ENCODE measurements at regions not wholly inside any gene's neighbourhood (a gene's known extent, or its start where the extent isn't known, plus 50 kb on each side); places are given as distances from the start of the nearest gene placed in this dataset.

DNA sequence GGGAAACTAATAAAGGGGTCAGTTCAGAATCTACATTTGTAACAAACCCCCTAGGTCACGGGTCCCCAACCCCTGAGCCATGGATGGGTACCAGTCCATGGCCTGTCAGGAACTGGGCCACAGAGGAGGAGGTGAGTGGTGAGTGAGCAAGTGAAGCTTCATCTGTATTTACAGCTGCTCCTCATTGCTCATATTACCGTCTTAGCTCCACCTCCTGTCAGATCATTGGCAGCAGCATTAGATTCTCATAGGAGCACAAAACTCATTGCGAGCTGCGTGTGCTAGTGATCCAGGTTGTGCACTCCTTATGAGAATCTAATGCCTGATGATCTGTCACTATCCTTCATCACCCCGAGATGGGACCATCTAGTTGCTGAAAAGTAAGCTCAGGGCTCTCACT, 88.4 kb upstream of the MPP7 start:
- 20% methylated on average over 1 of the region's 5 CpGs; no CpG with 5 or more reads in 1 of the 2 experiments for WGBS, 2 experiments (ENCODE audit: extremely low coverage in 2 of 2, insufficient read length in 1 of 2)
- DNase-seq = no peak
- dilution Hi-C loops (cut with HindIII; ENCODE audit: low sequenced_read_pairs, unreplicated experiment) = loop anchor here (25.0 kb wide), 1 partner anchor 129 kb away; no protein-coding TSS in a partner anchor

More for the DNA sequence above, 88.4 kb upstream of the MPP7 start:
- CTCF ChIA-PET = interaction anchor here (0.5 kb wide), 1 partner anchor 861 kb away, joined by 5 read pairs; no protein-coding TSS in a partner anchor
- Histone ChIP-seq H3K36me3 (ENCODE audit: control insufficient read depth, insufficient read depth, low read length) (no peaks in the 10 kb centered on the region), H2AFZ (replicated peaks; ENCODE audit: low read length, poor library complexity) (no peak overlapping the region), H3K4me2 (ENCODE audit: low read depth, low read length) (no peak overlapping the region), H4K20me1 (ENCODE audit: insufficient read depth, low read length) (no peaks in the 10 kb centered on the region), H3K56ac (ENCODE audit: extremely low read depth, insufficient read depth, low read length) (no peak overlapping the region), H3K14ac (replicated peaks; ENCODE audit: low read depth, low read length) (no peak overlapping the region), H3K9me1 (ENCODE audit: insufficient read depth, low read length) (no peaks in the 10 kb centered on the region), H4K8ac (ENCODE audit: low read depth in 2 of 2, low read length in 2 of 2) (no peak overlapping the region), H2BK15ac (ENCODE audit: low read depth, low read length) (no peak overlapping the region), H3K4me3 (ENCODE audit: insufficient read depth, low read depth, low read length) (no peak overlapping the region), H3K27ac (ENCODE audit: insufficient read depth, low read length) (no peak overlapping the region), H4K5ac (ENCODE audit: low read depth, low read length) (no peak overlapping the region), H3K23ac (ENCODE audit: low read depth, low read length) (no peak overlapping the region), H2AK5ac (ENCODE audit: low read depth, low read length) (no peak overlapping the region), H3K9ac (ENCODE audit: low read depth, low read length) (no peak overlapping the region), H2BK5ac (ENCODE audit: low read depth, low read length, poor library complexity, severe bottlenecking) (no peak overlapping the region), H3K18ac (ENCODE audit: low read depth, low read length) (no peak overlapping the region), H2BK20ac (ENCODE audit: low read depth, low read length) (no peak overlapping the region), H3K27me3 (ENCODE audit: control insufficient read depth, insufficient read depth, low read length) (peaks cover 16% of the 10 kb centered on the region), H3K4ac (ENCODE audit: low read depth, low read length) (no peak overlapping the region), H3K9me3 (ENCODE audit: control insufficient read depth, insufficient read depth, low read length) (0 out of 2 replicates have a peak, but pooled peaks cover 2% of the 10 kb centered on the region), H4K91ac (ENCODE audit: insufficient read depth, low read depth, low read length) (no peak overlapping the region), H3K79me1 (ENCODE audit: low read depth in 1 of 2, low read length in 2 of 2) (no peaks in the 10 kb centered on the region), H3K4me1 (ENCODE audit: control insufficient read depth, insufficient read depth, low read length) (no peaks in the 10 kb centered on the region), H2BK120ac (ENCODE audit: low read depth, low read length) (no peak overlapping the region), H2AK9ac (replicated peaks; ENCODE audit: low read depth, low read length, poor library complexity) (no peak overlapping the region)
- no peak for ATAC-seq (ENCODE audit: low read depth)
- no peak for TF ChIP-seq USF2 (IDR thresholded peaks at IDR 0.05; ENCODE audit: low read depth, low read length)
- TF ChIP-seq RCOR1 (IDR thresholded peaks at IDR 0.05; ENCODE audit: insufficient replicate concordance, low read length) = no peak
- TF ChIP-seq ELK1 (IDR thresholded peaks at IDR 0.05; ENCODE audit: borderline replicate concordance, low read depth, low read length) = no peak
- TF ChIP-seq CHD1 (IDR thresholded peaks at IDR 0.05; ENCODE audit: low read depth, low read length) = no peak
- no peak for TF ChIP-seq BHLHE40 (IDR thresholded peaks at IDR 0.05; ENCODE audit: low read depth, low read length)
- TF ChIP-seq MAZ (IDR thresholded peaks at IDR 0.05; ENCODE audit: borderline replicate concordance, low read depth, low read length) = no peak
- TF ChIP-seq CEBPB (IDR thresholded peaks at IDR 0.05; ENCODE audit: low read depth, low read length) = no peak
- TF ChIP-seq SMC3 (IDR thresholded peaks at IDR 0.05; ENCODE audit: low read depth, low read length) = no peak
- TF ChIP-seq FOS (IDR thresholded peaks at IDR 0.05; ENCODE audit: low read depth, low read length) = no peak
- TF ChIP-seq RFX5 (IDR thresholded peaks at IDR 0.05; ENCODE audit: low read depth, low read length) = no peak
- TF ChIP-seq, protein P1, sequence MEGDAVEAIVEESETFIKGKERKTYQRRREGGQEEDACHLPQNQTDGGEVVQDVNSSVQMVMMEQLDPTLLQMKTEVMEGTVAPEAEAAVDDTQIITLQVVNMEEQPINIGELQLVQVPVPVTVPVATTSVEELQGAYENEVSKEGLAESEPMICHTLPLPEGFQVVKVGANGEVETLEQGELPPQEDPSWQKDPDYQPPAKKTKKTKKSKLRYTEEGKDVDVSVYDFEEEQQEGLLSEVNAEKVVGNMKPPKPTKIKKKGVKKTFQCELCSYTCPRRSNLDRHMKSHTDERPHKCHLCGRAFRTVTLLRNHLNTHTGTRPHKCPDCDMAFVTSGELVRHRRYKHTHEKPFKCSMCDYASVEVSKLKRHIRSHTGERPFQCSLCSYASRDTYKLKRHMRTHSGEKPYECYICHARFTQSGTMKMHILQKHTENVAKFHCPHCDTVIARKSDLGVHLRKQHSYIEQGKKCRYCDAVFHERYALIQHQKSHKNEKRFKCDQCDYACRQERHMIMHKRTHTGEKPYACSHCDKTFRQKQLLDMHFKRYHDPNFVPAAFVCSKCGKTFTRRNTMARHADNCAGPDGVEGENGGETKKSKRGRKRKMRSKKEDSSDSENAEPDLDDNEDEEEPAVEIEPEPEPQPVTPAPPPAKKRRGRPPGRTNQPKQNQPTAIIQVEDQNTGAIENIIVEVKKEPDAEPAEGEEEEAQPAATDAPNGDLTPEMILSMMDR (conservative IDR thresholded peaks at IDR 0.05; ENCODE audit: low read depth, low read length) = no peak
- TF ChIP-seq MXI1 (IDR thresholded peaks at IDR 0.05; ENCODE audit: borderline replicate concordance, low read depth, low read length) = no peak
- no peak for TF ChIP-seq MAFK (IDR thresholded peaks at IDR 0.05; ENCODE audit: low read depth, low read length)
- no peak for TF ChIP-seq NFE2L2 (IDR thresholded peaks at IDR 0.05; ENCODE audit: low read depth, low read length)
- no peak for TF ChIP-seq RAD21 (IDR thresholded peaks at IDR 0.05; ENCODE audit: low read length)
- TF ChIP-seq POLR2A (IDR thresholded peaks at IDR 0.05; ENCODE audit: low read depth, low read length) = no peak
- in situ Hi-C loops (cut with MboI; ENCODE audit: low sequenced_read_pairs) (loop anchor here (25.0 kb wide), 1 partner anchor 654 kb away; the partner anchor contains the start of gene MKX), intact Hi-C loops (cut with micrococcal nuclease) (no loop called here)
- no TSS peak for BruUV-seq (replicated peaks)
- POLR2A ChIA-PET (ENCODE audit: unreplicated experiment) = no interaction called here

All from IMR-90 (cell line).